GM10266 (cell line): ENCODE measurements at regions not wholly inside any gene's neighbourhood (a gene's known extent, or its start where the extent isn't known, plus 50 kb on each side); places are given as distances from the start of the nearest gene placed in this dataset.

ENCODE experiments used
- DNase-seq: peaks from one replicate; pipeline ENCODE4 v3.0.0; 2012; ENCODE audit errors: extremely low spot score
- TF ChIP-seq, protein P1 (sequence below): IDR thresholded peaks from 2 replicates; pipeline ENCODE4 v1.5.1; 2012; ENCODE audit warnings: mild to moderate bottlenecking, low read depth; ENCODE audit not compliant: control insufficient read depth, insufficient read depth; ENCODE audit errors: missing control alignments

DNA sequence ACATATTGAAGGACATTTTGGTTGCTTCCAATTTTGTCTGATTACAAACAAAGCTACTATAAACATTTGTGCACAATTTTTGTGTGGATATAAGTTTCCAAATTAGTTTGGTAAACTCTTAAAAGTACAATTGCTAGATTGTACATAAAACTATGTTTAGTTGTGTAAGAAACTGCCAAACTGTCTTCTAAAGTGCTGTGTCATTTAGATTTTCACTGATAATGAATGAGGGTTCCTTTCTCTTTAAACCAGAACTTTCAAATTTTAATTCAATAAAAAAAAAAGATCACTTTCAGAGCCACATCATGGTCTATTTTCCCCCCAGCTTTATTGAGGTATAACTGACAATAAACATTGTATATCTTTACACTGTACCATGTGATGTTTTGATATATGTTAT is 74.0 kb upstream of the TRPC7 start:
- TF ChIP-seq, protein P1, sequence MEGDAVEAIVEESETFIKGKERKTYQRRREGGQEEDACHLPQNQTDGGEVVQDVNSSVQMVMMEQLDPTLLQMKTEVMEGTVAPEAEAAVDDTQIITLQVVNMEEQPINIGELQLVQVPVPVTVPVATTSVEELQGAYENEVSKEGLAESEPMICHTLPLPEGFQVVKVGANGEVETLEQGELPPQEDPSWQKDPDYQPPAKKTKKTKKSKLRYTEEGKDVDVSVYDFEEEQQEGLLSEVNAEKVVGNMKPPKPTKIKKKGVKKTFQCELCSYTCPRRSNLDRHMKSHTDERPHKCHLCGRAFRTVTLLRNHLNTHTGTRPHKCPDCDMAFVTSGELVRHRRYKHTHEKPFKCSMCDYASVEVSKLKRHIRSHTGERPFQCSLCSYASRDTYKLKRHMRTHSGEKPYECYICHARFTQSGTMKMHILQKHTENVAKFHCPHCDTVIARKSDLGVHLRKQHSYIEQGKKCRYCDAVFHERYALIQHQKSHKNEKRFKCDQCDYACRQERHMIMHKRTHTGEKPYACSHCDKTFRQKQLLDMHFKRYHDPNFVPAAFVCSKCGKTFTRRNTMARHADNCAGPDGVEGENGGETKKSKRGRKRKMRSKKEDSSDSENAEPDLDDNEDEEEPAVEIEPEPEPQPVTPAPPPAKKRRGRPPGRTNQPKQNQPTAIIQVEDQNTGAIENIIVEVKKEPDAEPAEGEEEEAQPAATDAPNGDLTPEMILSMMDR: no peak
- DNase-seq: no peak

DNA sequence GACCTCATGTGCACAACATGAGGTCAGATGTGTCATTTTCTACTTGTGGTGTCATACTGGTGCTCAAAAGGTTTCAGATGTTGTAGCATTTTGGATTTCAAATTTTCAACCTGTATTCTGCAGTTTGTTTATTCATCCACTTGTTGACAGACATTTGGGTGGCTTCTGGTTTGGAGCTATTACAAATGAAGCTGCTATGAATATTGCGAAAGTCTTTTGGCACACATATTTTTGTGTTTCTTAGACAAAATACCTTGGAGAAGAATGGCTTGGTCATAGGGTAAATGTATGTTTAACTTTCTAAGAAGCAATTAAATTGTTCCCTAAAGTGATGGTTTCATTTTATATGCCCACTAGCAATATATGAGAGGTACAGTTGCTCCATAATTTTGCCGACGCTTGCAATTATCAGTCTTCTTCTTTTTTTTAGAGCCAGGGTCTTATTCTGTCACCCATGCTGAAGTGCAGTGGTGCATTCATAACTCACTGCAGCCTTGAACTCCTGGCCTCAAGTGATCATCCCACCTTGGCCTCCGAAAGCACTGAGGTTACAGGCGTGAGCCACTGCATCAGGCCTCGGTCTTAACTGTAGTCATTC is 70.7 kb upstream of the TRPC7 start:
- TF ChIP-seq, protein P1: no peak
- DNase-seq: no peak

DNA sequence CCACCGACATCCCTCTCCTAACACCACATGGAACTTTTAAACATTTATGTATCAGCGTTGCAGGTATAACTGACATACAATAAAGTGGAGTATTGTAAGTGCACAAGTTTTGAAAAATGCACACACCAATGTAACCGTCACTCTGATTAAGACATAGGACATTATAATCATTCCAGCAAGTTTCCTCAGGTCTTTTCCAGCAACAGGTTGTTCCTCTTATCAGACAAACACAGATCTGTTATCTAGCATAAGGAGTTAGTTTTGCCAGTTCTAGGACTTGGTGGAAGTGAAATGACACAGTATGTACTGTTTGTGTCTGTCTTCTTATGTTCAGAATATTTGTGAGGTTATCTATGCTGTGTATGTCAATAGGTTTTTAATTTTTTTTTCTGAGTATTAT is 69.5 kb upstream of the TRPC7 start:
- DNase-seq: no peak
- TF ChIP-seq, protein P1: no peak

DNA sequence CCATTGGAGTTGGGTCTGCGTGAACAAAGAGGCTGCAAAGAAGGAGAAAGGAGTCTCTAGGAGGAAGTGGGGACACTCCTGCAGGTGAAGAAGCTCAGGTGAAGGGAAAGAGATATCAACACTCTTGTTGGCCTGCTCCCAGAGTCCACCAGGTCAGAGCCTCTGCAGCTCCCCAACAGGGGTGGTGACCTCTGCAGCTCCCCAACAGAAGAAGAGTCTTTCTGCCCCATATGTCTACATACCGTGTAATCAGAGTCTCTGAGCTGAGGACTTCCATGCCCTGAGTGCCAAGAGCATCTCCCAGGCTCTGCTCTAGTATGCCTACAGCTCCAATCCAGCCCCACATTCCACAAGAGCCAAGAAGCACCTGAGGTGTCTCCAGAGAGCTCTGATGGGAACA is 67.4 kb upstream of the TRPC7 start:
- DNase-seq: no peak
- TF ChIP-seq, protein P1: no peak

DNA sequence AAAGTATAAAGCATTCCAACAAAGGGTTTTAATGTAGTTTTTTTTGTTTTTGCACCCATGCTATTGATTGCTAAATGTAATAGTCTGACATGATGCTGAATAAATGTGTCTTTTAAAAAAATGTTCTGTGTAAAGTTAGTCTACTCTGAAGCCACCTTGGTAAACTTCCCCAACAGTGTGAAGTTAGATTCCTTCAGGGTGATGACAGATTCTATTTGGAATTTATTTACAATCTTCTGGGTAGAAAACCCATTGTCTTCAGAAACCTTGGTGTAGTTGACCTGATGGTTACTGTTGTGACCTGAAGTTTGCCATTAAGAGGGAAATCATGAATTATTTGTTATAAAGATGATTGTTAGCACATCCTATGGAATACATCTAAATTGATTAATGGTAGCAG is 64.7 kb upstream of the TRPC7 start:
- DNase-seq: no peak
- TF ChIP-seq, protein P1: no peak

DNA sequence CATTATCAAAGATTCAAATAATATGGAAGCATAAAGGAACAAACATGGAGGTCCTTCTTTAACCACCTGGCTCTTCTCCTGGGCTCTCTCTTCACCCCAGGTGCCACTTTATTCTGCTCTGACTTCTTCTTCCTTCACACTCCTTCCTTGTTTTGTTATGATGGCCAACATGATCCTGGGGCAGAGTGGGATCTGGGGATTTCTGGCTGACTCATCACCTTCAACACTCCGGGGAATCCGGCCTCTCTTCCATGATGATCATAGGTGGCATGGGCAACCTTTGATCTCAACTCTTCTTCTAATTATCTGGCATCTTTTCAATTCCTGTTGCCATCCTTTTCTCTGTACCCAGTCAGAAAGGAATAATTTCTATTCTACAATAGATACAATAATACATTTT is 62.1 kb upstream of the TRPC7 start:
- DNase-seq: no peak
- TF ChIP-seq, protein P1: no peak

DNA sequence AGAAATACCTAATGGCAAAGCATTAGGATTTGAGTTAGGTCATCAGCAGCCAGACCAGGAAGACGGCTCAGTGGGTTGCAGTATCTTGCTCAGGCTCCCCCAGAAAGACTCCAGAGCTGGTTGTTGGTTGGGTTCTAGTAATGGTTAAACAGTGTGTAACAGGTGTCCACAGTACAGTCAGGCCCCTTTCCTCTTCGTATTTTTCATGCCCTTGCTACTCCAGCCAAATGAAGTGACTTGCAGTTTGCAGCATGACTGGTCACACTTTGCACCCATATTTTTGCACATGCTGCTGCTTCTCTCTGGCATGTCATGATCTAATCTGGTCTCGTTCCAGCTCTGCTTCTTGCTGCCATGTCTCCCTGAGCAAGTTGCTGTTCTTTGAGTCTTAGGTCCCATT is 60.6 kb upstream of the TRPC7 start:
- DNase-seq: no peak
- TF ChIP-seq, protein P1: no peak
